CD4-positive, alpha-beta T cell treated with Interleukin-15 for 4 hours (primary cell): ENCODE measurements at regions not wholly inside any gene's neighbourhood (a gene's known extent, or its start where the extent isn't known, plus 50 kb on each side); places are given as distances from the start of the nearest gene placed in this dataset.
"Not testable (repeated sequence)": the region's sequence is repeated elsewhere in the genome, so short reads cannot be mapped to it uniquely, and the experiment has no call there.

Experiments used
- DNase-seq: peaks from one replicate; pipeline ENCODE4 v3.0.0-alpha.2; 2020; ENCODE audit warnings: low spot score

DNA sequence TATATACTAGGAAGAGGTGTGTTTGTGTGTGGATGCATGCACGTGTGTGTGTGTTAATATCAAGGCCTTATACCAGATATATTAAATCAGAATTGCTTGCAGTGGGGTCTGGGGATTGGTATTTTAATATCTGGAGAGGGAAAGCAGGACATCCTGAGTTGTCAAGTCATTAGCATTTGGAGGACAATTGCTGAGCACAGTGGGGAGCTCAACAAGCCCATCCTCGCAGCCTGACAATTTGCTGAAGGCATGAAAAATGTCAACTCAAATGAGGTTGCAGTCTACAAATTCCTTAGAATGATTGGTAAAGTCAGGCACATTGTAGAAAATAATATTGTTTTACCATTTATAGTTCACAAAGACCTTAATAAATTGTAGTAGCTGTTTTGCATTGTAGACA is 627.4 kb downstream of the LRRC70 start:
- no peak for DNase-seq

DNA sequence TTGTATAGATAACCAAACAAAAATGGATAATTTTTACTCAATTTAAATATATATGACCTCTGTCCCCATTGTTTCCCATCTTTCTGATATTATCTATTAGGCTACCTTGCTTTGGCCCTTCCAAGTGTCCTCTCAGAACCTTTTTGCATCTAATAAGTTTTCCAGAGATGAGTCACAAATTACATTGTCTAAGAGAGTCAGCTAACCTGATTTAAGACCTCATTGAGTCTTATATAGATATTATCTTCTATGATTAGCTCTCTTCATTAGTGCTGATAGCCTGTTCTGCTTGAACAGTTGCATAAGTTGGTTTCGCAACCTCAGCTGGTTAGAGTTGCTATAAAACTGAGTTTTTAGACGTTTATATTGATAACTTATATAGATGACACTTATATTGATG is 623.1 kb downstream of the LRRC70 start:
- DNase-seq: no peak

DNA sequence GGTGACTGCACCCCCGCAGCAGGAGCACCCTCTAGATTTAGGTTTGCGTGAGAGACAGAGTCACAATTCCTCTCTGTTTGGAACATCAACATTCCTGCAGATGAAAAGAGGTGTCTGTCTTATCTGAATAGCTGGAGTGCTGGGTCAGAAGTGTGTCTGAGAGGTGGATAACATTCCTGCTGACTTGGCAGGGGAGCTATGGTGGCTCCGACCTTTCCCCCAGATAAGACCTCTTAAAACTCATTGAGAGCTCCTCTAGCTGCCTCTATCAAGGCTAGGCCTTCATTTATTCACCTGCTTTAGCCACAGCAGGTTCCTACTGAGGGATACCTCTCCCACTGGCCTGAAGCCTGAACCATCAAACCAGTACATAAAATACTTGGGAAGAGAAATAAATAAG is 615.5 kb downstream of the LRRC70 start:
- DNase-seq: no peak

DNA sequence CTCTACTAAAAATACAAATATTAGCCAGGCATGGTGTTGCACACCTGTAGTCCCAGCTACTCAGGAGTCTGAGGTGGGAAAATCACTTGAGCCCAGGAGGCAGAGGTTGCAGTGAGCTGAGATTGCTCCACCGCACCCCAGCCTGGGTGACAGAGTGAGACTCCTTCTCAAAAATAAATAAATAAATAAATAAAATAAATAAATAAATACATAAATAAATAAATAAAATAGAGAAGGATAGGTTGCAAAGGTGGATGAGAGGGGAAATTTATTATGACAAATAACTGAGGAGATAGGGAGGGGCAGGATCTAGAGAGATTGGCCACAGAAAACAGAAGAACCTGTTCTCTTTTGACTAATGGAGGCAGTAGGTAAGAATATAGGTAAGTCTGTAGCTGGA is 601.6 kb downstream of the LRRC70 start:
- DNase-seq: not testable (repeated sequence)

DNA sequence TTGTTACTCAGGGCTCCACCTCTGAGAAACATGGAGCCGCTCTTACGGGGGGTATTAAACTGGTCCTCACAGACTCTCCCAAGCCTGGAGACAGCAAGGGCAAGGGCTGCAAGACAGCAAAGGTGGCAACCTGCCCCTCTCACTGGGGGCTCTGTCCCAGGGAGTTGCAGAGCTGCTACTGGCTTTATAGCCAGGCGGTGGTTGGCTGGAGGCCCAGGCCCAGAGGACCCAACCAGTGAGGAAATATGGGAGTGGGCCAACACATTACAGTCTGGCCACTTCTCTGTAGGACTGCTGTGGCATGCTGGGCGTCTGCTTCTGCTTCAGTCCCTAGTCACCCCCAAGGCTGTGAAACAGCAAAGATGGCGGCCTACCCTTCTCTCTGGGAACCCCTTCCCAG is 597.2 kb downstream of the LRRC70 start:
- DNase-seq: no peak

DNA sequence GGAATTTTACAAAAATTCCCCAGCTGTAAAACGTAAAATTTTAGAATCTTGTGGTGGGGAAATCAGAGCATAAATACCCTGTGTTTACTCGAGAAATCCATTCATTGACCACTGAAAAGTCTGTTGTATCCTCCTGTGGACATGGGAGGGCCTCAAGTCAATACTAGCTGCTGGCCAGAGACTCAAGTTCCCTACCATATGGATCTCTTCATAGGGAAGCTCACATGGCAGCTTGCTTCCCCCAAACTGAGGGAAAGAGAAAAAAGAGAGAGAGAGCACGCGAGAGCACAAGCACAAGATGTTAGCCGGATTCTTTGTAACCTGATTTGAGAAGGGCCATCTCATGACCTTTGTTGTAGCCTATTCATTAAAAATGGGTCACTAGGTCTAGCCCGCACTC is 591.9 kb downstream of the LRRC70 start:
- DNase-seq: no peak

DNA sequence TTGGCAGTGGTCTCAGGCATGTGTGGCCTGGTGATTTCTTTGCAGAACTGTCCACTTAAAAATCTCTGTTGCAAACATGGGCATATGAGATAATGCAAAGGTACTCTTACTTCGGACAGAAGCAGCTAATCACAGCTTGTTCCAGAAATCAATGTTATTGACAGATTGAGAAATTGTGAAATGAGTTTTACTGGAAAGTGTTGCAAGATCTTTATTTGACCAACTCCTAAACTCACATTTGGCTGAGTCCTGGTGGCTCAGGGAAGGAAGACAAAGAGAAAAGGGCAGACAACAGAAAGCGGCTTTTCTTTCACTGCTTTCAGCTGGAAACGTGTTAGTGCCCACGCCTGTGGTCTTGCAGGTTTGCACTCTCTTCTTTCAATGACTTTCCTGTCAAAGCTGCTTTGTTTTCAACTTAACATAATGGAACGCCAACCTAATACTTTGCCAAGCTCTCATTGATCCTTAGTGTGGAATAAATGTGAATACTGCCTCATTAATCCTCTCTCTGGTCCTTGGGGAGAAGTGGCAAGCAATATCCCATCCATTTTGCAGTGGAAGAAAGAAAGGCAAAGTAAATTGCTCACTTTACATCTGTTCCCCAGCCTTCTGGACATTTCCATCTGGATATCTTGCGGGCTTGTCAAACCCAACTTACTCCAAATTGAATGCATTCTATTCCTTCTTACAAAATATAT is 586.4 kb downstream of the LRRC70 start:
- DNase-seq: no peak

DNA sequence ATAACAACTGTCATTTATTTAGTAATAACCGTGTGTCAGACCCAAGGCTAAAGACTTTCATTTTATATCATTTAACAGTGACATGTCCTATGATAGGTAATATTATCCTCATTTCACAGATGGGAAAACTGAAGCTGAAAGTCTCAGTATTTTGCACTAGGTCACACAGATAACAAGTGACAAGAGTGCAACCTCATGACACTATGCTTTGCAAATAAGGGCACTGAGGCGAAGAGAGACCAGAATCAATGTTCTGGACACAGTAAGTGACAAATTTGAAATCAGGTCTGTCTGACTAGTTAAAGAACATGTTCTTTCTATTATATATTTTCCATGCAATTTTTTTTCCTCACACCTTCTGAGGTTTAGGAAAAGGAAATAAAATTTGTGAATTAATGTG is 585.7 kb downstream of the LRRC70 start:
- no peak for DNase-seq

DNA sequence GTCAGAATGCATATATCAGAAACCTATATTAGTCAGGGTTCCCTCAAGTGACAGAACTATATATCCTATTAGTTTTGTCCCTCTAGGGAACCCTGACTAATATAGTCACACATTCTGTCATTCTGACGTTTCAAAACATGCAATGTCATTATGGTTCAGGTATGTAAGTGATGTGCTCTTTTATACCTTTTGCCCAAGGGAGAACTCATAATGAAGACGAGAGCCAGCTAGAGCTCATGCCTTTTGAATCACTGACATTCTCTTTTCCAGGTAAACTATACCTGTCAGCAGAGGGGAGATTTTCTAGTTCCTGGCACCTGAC is 576.7 kb downstream of the LRRC70 start:
- DNase-seq: no peak

DNA sequence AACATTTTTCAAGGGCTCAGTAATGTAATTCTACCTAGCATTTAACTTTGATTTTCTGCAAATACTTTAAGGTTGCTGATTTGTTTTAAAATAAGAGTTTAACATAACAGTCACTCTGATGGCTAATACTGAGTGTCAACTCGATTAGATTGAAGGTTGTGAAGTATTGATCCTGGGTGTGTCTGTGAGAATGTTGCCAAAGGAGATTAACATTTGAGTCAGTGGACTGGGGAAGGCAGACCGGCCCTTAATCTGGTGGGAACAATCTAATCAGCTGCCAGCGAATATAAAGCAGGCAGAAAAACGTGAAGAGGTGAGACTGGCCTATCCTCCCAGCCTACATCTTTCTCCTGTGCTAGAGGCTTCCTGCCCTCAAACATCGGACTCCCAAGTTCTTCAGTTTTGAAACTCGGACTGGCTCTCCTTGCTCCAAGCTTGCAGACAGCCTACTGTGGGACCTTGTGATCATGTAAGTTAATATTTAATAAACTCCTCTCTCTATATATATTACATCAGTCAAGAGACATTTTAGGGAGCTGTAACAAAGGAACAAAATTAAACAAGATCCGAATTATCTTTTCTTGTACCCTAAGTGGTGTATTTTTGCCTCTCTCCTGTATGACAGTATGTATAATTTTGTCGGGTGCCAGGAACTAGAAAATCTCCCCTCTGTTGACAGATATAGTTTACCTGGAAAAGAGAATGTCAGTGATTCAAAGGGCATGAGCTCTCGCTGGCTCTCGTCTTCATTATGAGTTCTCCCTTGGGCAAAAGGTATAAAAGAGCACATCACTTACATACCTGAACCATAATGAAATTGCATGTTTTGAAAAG is 576.1 kb downstream of the LRRC70 start:
- DNase-seq: no peak

DNA sequence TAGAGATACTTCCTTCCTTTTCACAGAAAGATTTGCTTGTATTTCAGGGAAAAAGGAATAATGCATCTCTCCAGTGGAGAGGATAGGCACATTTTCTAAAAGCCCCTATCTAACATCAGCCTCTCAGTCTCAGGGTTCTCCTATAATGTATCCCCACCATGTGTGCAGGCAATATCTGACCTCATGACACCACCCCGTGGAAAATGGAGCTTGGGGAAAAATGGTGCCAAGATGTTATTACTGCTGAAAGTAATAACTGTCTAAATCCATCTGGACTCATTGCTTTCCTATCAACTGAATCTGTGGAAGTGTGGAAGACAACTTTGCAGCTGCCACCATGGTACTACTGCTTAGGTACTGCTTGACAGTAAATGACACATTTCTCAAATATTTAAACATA is 574.3 kb downstream of the LRRC70 start:
- no peak for DNase-seq

DNA sequence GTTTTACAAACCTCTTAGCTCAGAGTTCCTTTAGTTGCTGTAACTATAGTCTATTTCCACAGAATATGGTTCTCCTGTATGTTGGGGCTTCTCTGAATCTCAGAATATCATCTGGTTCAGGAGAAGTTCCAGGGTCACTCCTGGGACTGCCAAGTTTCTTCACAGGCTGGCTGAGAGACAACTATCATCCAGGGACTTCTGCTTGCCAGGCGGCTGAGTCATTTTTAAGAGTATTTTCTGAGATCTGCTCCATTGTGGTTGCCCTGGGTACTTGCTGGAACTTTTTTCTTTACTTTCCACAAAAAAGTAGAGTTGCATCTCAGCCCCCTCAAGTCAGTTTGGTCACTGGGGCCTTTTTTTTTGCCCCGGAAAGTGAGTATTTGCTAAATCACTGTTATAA is 566.5 kb downstream of the LRRC70 start:
- no peak for DNase-seq

DNA sequence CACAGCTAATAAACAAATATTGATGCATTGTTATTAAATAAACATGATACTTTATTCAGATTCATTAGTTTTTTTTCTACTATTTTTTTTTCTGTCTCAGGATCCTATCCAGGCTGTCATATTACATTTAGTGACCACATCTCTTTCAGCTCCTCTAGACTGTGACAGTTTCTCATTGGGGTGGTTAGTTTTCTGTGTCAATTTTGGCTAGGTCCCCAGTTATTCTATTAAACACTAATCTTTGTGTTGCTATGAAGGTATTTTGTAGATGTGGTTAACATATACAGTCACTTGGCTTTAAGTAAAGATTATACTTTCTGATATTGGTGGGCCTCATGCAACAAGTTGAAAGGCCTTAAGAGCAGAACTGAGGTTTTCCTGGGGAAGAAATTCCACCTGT is 563.0 kb downstream of the LRRC70 start:
- no peak for DNase-seq

DNA sequence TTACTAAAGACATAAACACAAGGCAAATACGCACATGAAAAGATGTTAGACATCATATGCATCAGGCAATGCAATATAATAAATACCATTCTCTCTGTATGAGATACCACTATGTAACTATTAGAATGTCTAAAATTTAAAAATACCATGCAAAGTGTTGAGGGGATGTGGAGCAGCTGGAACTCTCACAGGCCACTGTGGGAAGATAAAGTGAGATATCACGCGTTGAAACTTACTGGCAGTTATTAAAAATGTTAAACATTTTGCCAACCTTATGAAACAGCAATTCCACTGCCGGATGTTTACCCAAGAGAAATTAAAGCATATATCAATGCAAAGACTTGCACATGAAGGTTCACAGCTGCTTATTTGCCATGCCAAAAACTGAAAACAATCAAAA is 556.7 kb downstream of the LRRC70 start:
- no peak for DNase-seq

DNA sequence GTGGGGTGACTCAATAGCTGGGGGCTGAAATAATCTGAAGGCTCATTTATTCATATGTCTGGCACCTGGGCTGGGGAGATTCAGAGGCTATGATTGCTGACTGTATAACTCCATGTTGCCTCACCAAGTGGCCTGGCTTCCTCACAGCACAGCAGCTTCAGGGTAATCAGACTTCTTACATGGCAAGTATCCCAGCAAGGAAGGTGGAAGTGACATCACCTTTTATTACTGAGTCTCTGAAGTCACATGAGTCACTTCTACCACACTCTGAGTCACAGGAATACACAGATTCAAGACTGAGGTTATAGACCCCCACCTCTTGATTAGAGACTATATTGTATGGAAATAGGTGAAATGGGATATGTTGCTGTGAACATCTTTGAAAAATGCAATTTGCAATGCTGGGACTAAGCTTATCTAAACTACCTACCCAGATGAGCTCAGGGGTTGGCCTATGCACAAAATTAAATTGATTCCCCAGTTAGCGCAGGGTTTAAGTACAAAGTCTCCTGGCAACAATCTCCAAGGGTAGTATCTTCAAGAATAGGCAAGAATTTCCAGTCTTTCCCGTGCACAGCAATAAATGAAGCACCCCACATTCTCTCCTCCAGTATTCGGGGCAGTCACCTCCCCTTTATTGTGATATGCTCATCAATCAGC is 553.1 kb downstream of the LRRC70 start:
- DNase-seq: no peak

DNA sequence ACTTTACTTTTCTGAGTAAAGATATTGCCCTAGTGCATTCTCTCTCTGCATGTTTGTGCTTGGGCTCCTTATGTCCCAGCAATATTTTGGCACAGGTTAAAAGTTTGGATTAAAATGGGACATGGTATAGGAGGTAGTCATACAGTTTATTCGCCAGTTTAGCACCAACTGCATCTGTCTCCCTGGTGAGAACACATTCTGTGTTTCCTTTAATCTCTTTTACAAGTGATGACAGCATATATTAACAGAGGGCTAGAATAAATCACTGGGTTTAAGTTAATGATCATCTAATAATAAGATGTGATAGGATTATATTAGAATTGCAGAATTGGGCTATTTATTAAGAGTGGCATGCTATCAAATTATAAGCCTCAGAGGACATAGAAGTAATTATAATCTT is 550.1 kb downstream of the LRRC70 start:
- no peak for DNase-seq

DNA sequence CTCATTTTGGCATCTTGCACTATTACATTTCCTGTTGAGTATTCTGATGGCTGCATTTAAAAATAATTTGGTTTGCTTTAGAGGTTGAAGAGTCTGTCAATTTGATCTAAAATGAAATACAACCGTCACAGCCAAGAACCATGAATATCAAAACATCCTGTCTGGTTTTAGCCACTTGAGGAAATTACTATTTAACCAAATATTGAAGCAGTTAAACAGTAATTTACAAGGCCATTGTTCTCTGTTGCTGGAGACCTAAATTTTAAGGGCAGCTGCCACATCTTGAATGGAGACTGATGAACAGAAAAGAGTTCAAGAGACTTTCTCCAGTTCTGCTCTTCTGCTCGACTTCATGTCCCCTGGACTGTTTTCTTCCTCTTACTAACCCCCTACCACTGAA is 549.4 kb downstream of the LRRC70 start:
- DNase-seq: no peak

DNA sequence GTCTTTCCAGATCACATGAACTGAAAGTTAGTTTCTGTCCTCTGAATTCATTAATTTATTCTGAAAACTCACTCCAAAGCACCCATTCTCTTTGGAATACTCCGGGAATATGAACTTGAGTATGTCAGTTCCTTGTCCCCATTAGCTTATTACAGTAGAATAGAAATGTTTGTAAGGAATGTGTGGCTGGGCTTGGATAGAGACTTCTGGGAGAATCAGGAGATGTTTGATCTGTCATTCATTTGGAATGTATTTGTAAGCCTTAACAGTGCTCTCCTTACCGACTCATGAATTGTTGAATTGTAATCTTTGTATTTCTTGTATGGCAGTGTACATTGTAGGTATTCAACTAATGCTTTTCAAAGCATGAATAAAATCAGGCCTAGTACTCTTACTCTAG is 548.4 kb downstream of the LRRC70 start:
- DNase-seq: no peak

DNA sequence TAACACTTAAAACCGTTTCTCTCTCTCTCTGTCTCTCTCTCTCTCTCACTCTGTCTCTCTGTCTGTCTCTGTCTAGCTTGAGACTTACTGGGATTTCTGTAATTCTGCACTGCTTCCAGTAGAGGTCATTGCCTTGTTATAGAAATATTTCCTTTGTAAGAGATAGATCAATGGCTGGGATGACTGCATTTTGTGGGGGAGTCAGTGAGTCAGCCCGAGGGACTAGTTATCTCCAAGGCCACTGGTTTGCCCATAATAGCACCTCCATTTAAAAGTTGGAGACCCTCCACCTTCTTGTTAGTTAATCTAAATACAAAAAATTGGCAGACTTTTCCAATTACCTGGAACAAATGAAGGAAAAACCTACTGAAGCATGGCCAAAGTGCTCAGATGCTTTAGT is 547.2 kb downstream of the LRRC70 start:
- no peak for DNase-seq

DNA sequence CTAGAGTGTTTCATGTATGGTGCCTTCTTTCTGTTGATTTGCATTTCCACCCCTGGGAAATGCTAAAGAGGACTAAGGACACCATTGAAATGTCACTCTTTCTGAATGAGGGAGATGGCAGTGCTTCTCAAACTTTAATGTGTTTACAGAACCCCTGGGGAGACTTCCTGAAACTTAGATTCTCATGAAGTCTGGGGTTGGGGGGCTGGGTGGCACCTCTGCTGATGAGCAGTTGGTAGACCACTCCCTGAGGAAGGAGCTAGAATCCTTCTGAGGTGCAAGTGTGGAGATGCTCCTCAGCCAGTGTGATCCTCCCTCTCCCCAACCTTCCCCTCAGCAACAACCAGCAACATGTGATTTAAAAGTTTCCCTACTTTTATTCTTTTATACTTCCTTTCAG is 546.8 kb downstream of the LRRC70 start:
- no peak for DNase-seq

DNA sequence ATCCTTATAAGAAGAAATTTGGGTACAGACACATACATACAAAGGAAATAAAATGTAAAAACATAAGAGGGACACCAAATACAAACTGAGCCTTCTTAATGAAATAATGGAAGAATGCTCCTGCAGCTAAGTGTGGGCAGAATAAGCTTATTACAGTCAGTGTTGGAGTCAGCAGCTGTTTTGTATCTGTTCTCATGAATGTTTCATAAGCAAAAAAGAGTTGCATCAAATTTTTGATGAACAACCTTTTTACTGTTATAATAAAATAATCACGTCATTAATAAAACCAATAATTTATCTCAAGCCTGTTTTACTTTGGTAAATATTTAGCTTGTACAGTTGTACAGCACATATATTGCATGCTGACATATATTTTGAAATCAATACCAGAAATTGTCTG is 545.6 kb downstream of the LRRC70 start:
- no peak for DNase-seq

DNA sequence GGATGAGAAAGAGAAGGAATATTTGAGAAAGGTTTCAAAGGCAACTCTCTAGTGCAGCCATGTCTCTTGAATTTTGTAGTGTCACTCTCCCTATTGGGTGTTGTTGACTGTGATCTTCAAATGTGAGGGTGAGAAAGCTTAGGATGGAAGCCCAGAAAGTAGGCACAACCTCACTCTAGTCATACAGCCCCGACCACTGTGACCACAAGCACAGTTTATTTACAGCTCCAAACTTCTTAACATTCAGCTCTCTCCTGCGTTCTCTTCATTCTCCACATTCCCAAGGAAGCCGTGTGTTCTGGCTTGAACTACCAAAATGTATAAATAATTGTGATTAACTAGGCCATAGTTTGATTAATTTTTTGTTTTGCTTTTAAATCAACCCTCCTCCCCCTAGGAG is 542.9 kb downstream of the LRRC70 start:
- no peak for DNase-seq

DNA sequence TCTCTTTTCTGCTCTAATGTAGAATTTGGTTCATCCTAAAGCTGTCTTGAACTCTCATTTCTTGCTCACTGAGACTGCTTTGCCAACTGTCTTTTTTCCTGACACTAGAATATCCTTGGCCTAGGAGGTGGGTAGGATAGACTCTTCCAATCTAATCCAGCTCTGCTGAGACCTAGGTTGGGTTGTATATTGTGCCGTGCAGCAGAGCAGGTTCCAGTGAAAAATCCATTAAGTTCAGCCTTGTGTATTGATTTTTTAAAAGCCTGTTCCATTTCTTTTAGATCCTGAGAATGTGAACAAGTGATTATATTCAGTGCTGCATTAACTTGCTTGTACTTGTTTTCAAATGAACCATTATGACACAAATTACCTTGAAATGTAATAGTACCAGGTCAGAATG is 539.6 kb downstream of the LRRC70 start:
- no peak for DNase-seq

DNA sequence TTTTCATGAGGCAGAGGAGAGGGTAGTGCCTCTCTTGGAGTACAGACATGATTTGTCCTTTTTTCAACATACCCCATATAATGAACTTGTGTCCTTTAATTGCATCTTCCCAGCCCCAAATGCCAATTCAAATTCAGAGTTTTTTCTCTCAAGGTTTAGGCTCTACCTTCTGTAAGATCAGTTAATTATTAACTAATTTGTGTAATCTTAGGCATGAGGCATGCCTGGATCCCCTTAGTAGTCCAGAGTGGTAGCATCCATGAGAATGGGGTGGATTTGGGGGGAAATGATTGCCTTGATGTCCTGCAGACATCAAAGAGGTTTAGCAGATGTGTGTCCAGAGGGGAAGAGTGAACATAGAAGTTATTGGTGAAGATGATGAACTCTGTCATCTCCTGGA is 533.3 kb downstream of the LRRC70 start:
- no peak for DNase-seq
